Renal pelvis (tissue), 1 donor: ENCODE measurements at regions not wholly inside any gene's neighbourhood (a gene's known extent, or its start where the extent isn't known, plus 50 kb on each side); places are given as distances from the start of the nearest gene placed in this dataset.

Source experiments
- DNase-seq: peaks from one replicate; pipeline ENCODE4 v3.0.0-alpha.2; 2013

- DNase-seq, result no peak
Measured at GRCh38 chr11:23679981-23680380, 816.9 kb upstream of the LUZP2 start.

- no peak for DNase-seq
Measured at GRCh38 chr11:23680488-23681230, 816.2 kb upstream of the LUZP2 start.

- DNase-seq, result no peak
Measured at GRCh38 chr11:23684701-23685100, 812.2 kb upstream of the LUZP2 start.

GRCh38 chr11:23687991-23688390 is 808.9 kb upstream of the LUZP2 start:
- no peak for DNase-seq

- no peak for DNase-seq
Measured at GRCh38 chr11:23688411-23688810, 808.4 kb upstream of the LUZP2 start.

GRCh38 chr11:23688835-23689234 is 808.0 kb upstream of the LUZP2 start:
- DNase-seq, result no peak

GRCh38 chr11:23696688-23697415 is 800.0 kb upstream of the LUZP2 start:
- no peak for DNase-seq

- no peak for DNase-seq
Measured at GRCh38 chr11:23704183-23704582, 792.7 kb upstream of the LUZP2 start.

GRCh38 chr11:23711981-23712380 is 784.9 kb upstream of the LUZP2 start:
- no peak for DNase-seq

- no peak for DNase-seq
Measured at GRCh38 chr11:23719016-23719415, 777.8 kb upstream of the LUZP2 start.

- no peak for DNase-seq
Measured at GRCh38 chr11:23723861-23724260, 773.0 kb upstream of the LUZP2 start.

GRCh38 chr11:23725752-23726151 is 771.1 kb upstream of the LUZP2 start:
- no peak for DNase-seq

- DNase-seq, result no peak
Measured at GRCh38 chr11:23727387-23727786, 769.5 kb upstream of the LUZP2 start.

- DNase-seq, result no peak
Measured at GRCh38 chr11:23727794-23728193, 769.1 kb upstream of the LUZP2 start.

- DNase-seq, result no peak
Measured at GRCh38 chr11:23729088-23729487, 767.8 kb upstream of the LUZP2 start.

GRCh38 chr11:23730307-23730998 is 766.4 kb upstream of the LUZP2 start:
- DNase-seq, result no peak

- DNase-seq, result no peak
Measured at GRCh38 chr11:23732026-23732425, 764.8 kb upstream of the LUZP2 start.

GRCh38 chr11:23746896-23747295 is 750.0 kb upstream of the LUZP2 start:
- no peak for DNase-seq

GRCh38 chr11:23749762-23750430 is 747.0 kb upstream of the LUZP2 start:
- DNase-seq, result no peak

GRCh38 chr11:23751280-23751679 is 745.6 kb upstream of the LUZP2 start:
- no peak for DNase-seq

GRCh38 chr11:23755076-23755475 is 741.8 kb upstream of the LUZP2 start:
- no peak for DNase-seq

GRCh38 chr11:23755769-23756168 is 741.1 kb upstream of the LUZP2 start:
- no peak for DNase-seq
